NB4 (cell line): ENCODE measurements at regions not wholly inside any gene's neighbourhood (a gene's known extent, or its start where the extent isn't known, plus 50 kb on each side); places are given as distances from the start of the nearest gene placed in this dataset.

Source experiments
- DNase-seq: peaks from one replicate; pipeline ENCODE4 v3.0.0; 2010; ENCODE audit warnings: low read depth
- H3K4me3 ChIP-seq: one replicate; pipeline ENCODE4 v1.5.1; 2011; ENCODE audit warnings: mild to moderate bottlenecking, low read depth, low read length, moderate library complexity
- MYC ChIP-seq: IDR thresholded peaks from 2 replicates; pipeline ENCODE4 v1.6.1; 2011; ENCODE audit warnings: low read depth, low read length
- POLR2A ChIP-seq: IDR thresholded peaks from 2 replicates; pipeline ENCODE4 v1.6.1; 2011; ENCODE audit warnings: mild to moderate bottlenecking; ENCODE audit not compliant: insufficient read length; ENCODE audit errors: extremely low read depth
- TF ChIP-seq, protein P1 (sequence below): IDR thresholded peaks from one replicate; pipeline ENCODE4 v1.5.1; 2012; ENCODE audit warnings: low read depth, low read length
- TF ChIP-seq, protein P2 (sequence below): IDR thresholded peaks from 2 replicates; pipeline ENCODE4 v1.6.1; 2011; ENCODE audit warnings: low read depth, low read length

DNA sequence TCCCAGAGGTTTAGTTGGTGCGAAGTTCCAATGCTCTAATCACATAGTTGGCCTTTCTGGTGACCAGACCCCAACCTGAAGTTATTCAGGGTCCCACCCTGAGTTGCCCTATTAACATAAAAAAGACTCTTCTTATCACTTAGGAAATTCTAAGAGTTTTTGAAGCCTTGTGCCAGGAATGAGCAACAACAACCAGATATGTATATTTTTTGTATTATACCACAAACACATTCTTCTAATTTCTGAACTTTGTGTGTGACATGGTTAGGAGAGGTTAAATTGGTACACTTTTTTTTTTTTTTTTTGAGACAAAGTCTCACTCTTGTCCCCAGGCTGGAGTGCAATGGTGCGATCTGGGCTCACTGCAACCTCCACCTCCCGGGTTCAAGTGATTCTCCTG lies 320.4 kb upstream of the PDE3A start:
- TF ChIP-seq, protein P1, sequence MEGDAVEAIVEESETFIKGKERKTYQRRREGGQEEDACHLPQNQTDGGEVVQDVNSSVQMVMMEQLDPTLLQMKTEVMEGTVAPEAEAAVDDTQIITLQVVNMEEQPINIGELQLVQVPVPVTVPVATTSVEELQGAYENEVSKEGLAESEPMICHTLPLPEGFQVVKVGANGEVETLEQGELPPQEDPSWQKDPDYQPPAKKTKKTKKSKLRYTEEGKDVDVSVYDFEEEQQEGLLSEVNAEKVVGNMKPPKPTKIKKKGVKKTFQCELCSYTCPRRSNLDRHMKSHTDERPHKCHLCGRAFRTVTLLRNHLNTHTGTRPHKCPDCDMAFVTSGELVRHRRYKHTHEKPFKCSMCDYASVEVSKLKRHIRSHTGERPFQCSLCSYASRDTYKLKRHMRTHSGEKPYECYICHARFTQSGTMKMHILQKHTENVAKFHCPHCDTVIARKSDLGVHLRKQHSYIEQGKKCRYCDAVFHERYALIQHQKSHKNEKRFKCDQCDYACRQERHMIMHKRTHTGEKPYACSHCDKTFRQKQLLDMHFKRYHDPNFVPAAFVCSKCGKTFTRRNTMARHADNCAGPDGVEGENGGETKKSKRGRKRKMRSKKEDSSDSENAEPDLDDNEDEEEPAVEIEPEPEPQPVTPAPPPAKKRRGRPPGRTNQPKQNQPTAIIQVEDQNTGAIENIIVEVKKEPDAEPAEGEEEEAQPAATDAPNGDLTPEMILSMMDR: no peak
- TF ChIP-seq MYC: no peak
- TF ChIP-seq POLR2A: no peak
- TF ChIP-seq, protein P2, sequence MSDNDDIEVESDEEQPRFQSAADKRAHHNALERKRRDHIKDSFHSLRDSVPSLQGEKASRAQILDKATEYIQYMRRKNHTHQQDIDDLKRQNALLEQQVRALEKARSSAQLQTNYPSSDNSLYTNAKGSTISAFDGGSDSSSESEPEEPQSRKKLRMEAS: no peak
- DNase-seq: no peak
- no peak overlapping the region for H3K4me3 ChIP-seq

DNA sequence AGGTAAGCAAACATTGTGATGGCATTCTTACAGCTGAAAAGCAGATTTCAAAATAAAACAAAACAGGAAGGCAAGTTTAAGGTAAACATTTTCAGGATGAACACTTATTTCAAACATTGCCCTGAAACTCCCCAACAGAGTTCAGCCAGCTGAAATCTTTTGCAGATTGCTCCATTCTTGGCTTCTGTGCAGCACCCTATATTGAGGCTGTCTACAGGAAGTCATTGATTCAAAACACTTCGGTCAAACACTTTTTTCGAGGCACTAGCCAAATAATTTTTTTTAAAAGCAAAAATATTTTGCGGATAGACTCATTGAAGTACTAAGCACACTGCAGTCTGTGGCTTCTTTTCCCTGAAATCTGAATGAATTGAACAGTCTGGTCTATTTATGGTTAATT lies 318.1 kb upstream of the PDE3A start:
- no peak for DNase-seq

DNA sequence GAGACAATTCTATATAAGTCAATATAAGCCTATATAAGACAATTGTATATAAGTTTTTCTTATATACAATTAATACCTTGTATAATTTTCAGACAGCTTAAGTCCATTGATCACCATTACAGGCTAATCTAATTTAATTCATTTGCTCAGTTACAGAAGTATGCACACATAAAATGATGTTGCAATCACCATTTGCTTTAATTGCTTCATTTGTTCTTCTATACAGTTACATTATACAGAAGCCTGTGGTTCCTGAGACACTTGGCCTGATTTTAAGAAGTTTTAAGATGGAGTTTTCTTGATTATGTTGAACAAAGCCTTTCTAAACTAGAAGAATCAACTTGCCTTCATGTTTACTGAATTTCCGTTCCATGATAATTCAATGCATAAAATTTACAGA lies 314.6 kb upstream of the PDE3A start:
- no peak overlapping the region for H3K4me3 ChIP-seq
- no peak for DNase-seq
- TF ChIP-seq POLR2A: no peak
- TF ChIP-seq, protein P1: no peak
- TF ChIP-seq, protein P2: no peak
- no peak for TF ChIP-seq MYC

More for the DNA sequence above, 318.1 kb upstream of the PDE3A start:
- TF ChIP-seq POLR2A: no peak
- TF ChIP-seq, protein P2: no peak
- no peak overlapping the region for H3K4me3 ChIP-seq

DNA sequence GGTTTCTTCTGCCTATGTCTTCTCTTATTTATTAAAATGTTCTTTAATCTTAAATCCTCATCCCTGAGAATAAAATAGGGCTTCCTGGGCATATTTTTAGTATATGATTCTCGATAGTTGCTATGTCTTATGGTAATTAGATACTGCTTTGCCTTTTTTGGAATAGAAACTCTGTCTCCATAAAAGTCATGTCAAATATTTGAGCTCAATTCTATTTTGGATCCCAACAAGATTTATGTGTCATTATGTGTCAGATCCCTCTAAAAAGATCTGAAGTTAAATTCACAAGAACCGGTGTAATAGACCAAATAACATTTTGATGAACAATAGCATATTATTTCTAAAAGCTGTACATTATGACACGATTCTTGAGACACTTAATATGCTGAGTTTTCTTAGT lies 312.5 kb upstream of the PDE3A start:
- no peak for DNase-seq
- TF ChIP-seq, protein P2: no peak
- TF ChIP-seq POLR2A (no peak), MYC (no peak)
- TF ChIP-seq, protein P1: no peak
- no peak overlapping the region for H3K4me3 ChIP-seq

DNA sequence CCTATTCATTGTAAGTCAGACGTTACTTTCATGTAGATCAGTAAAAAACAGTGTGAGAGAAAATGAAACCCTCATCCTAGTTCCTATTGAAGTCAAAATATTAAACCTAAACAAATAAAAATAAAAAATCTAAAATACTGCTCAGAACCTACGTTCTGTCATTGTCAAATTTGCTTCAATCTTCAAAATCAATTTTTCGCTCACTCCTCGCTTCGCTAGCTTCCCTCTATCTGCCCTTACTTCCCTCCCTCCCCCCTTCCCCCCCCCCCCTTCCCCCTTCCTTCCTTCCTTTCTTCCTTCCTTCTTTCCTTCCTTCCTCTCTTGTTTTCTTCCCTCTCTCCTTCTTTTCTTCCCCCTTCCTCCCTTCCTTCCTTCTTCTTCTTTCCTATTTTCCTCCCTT lies 310.9 kb upstream of the PDE3A start:
- TF ChIP-seq POLR2A (no peak), MYC (no peak)
- TF ChIP-seq, protein P1: no peak
- TF ChIP-seq, protein P2: no peak
- no peak overlapping the region for H3K4me3 ChIP-seq
- DNase-seq: no peak

DNA sequence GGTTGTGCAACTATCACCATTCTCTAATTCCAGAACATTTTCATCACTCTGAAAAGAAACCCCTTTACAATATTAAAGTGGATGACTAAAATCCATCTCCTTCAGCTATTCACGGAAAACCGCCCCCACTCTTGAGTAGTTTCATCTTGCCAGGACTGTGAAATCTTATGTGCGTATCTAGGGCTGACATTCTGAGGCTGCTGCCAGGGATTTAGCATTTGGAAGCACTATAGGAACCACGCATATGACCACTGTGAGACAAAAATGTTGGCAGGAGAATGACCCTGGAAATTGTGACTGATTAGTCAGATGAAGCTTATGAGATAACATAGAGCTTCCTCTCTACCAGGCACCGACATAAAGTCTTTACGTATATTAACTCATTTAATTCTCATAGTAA lies 305.2 kb upstream of the PDE3A start:
- no peak for DNase-seq
- H3K4me3 ChIP-seq: no peak overlapping the region
- TF ChIP-seq, protein P2: no peak
- TF ChIP-seq, protein P1: no peak
- TF ChIP-seq MYC: no peak
- no peak for TF ChIP-seq POLR2A
